CD14-positive monocyte (primary cell): ENCODE measurements at regions not wholly inside any gene's neighbourhood (a gene's known extent, or its start where the extent isn't known, plus 50 kb on each side); places are given as distances from the start of the nearest gene placed in this dataset.

ENCODE experiments used
- DNase-seq, 3 donors: peaks; one replicate each; pipeline ENCODE4 v3.0.0-alpha.2; 2011 to 2022
- H2AFZ ChIP-seq: 2 replicates; pipeline ENCODE4 v1.6.0; 2012; ENCODE audit warnings: mild to moderate bottlenecking, low read depth, low read length, inconsistent platforms; ENCODE audit not compliant: insufficient read depth, poor library complexity, severe bottlenecking
- H3K27ac ChIP-seq, 2 donors: 1 replicate in 1 of 2; 2 replicates in 1 of 2; pipeline ENCODE4 v1.5.1; 2012 to 2013; ENCODE audit warnings: low read length in 2 of 2, control low read depth in 1 of 2, inconsistent platforms in 1 of 2, low read depth in 1 of 2, mild to moderate bottlenecking in 1 of 2
- H3K27me3 ChIP-seq, 2 donors: one replicate each; pipeline versions ENCODE4 v1.6.0 to v1.6.1; 2011 to 2013; ENCODE audit warnings: low read length in 2 of 2; ENCODE audit not compliant: control insufficient read depth in 2 of 2, insufficient read depth in 2 of 2
- H3K36me3 ChIP-seq, 2 donors: replicated peaks in 1 of 2; 1 replicate in 1 of 2; 2 replicates in 1 of 2; pipeline versions ENCODE4 v1.5.1 to v1.6.1; 2012 to 2013; ENCODE audit warnings: low read length in 2 of 2, control low read depth in 1 of 2, inconsistent platforms in 1 of 2, mild to moderate bottlenecking in 1 of 2; ENCODE audit not compliant: insufficient read depth in 2 of 2, control insufficient read depth in 1 of 2
- H3K4me1 ChIP-seq, 2 donors: 1 replicate in 1 of 2; 2 replicates in 1 of 2; pipeline versions ENCODE4 v1.5.1 to v1.6.1; 2012 to 2013; ENCODE audit warnings: low read length in 2 of 2, control low read depth in 1 of 2, inconsistent platforms in 1 of 2, mild to moderate bottlenecking in 1 of 2, moderate library complexity in 1 of 2; ENCODE audit not compliant: insufficient read depth in 2 of 2, control insufficient read depth in 1 of 2
- H3K4me2 ChIP-seq: replicated peaks from 2 replicates; pipeline ENCODE3; 2012; ENCODE audit warnings: low read length, moderate library complexity, mild to moderate bottlenecking; ENCODE audit not compliant: poor library complexity, severe bottlenecking; ENCODE audit errors: extremely low read depth
- H3K4me3 ChIP-seq, 3 experiments: fragments of 200-600 bp in 1 of 3; sonication (generic) in 1 of 3; replicated peaks in 1 of 3; 1 replicate in 2 of 3; 2 replicates in 1 of 3; pipeline ENCODE4 v1.5.1; 2011 to 2013; ENCODE audit warnings: low read length in 3 of 3, mild to moderate bottlenecking in 3 of 3, control low read depth in 2 of 3, low read depth in 2 of 3, inconsistent platforms in 1 of 3, moderate library complexity in 1 of 3
- H3K79me2 ChIP-seq: 2 replicates; pipeline ENCODE4 v1.6.0; 2012; ENCODE audit warnings: mild to moderate bottlenecking, control low read depth, inconsistent platforms, low read length, moderate library complexity; ENCODE audit not compliant: insufficient read depth
- H3K9ac ChIP-seq: 2 replicates; pipeline ENCODE4 v1.6.0; 2017; ENCODE audit warnings: low read length, mild to moderate bottlenecking; ENCODE audit not compliant: insufficient read depth, poor library complexity, severe bottlenecking
- H3K9me3 ChIP-seq, 2 donors: replicated peaks in 1 of 2; 1 replicate in 1 of 2; 2 replicates in 1 of 2; pipeline versions ENCODE4 v1.5.1 to v1.6.1; 2012 to 2013; ENCODE audit warnings: low read length in 2 of 2, control low read depth in 1 of 2; ENCODE audit not compliant: control insufficient read depth in 1 of 2, insufficient read depth in 1 of 2
- H4K20me1 ChIP-seq: 2 replicates; pipeline ENCODE4 v1.6.0; 2012; ENCODE audit warnings: mild to moderate bottlenecking, low read length, control low read depth, moderate library complexity; ENCODE audit not compliant: insufficient read depth
- H3K27ac Mint-ChIP-seq, 7 donors: one replicate each; pipeline ENCODE4 v1.8.0; 2020; ENCODE audit warnings: mild to moderate bottlenecking in 7 of 7, mixed read lengths in 7 of 7, moderate library complexity in 6 of 7, inconsistent platforms in 2 of 7
- H3K27me3 Mint-ChIP-seq, 3 donors: one replicate each; pipeline ENCODE4 v1.8.0; 2021 to 2022; ENCODE audit warnings: low read depth in 3 of 3, mild to moderate bottlenecking in 3 of 3, mixed read lengths in 3 of 3, moderate library complexity in 3 of 3, inconsistent platforms in 1 of 3
- H3K36me3 Mint-ChIP-seq, 2 donors: one replicate each; pipeline ENCODE4 v1.8.0; 2020; ENCODE audit warnings: mixed read lengths in 2 of 2, inconsistent platforms in 1 of 2, mild to moderate bottlenecking in 1 of 2
- H3K4me1 Mint-ChIP-seq: one replicate; pipeline ENCODE4 v1.8.0; 2020; ENCODE audit warnings: mild to moderate bottlenecking, mixed read lengths
- H3K4me3 Mint-ChIP-seq, 2 donors: one replicate each; pipeline ENCODE4 v1.8.0; 2020; ENCODE audit warnings: mild to moderate bottlenecking in 2 of 2, mixed read lengths in 2 of 2, moderate library complexity in 1 of 2
- H3K9me3 Mint-ChIP-seq, 7 donors: one replicate each; pipeline ENCODE4 v1.8.0; 2020 to 2022; ENCODE audit warnings: mixed read lengths in 7 of 7, mild to moderate bottlenecking in 6 of 7, moderate library complexity in 6 of 7, inconsistent platforms in 2 of 7
- CTCF ChIP-seq: fragments of 200-600 bp; IDR thresholded peaks from one replicate; pipeline ENCODE4 v1.8.0; 2022; ENCODE audit warnings: antibody characterized with exemption, mild to moderate bottlenecking
- WGBS: methylation state at CpG from one replicate; pipeline ENCODE4 v1.1.5; 2013; ENCODE audit warnings: missing lambda C conversion rate; ENCODE audit not compliant: insufficient coverage; 5-methylcytosine and 5-hydroxymethylcytosine counted together
- intact Hi-C, 2 donors: fragments of 100-400 bp; cut with micrococcal nuclease; formaldehyde crosslinking; loops; one replicate each; pipeline versions ENCODE4 v1.15.0 to v1.15.1; 2023

- Mint-ChIP-seq H3K4me3 (no peak overlapping the region), H3K27ac (no peak overlapping the region), H3K4me1 (no peaks in the 10 kb centered on the region), H3K9me3 (no peaks in the 10 kb centered on the region), H3K27me3 (no peaks in the 10 kb centered on the region), H3K36me3 (no peaks in the 10 kb centered on the region)
- intact Hi-C loops: no loop called here
- Histone ChIP-seq H3K4me3 (no peak overlapping the region), H3K9ac (no peak overlapping the region), H4K20me1 (no peaks in the 10 kb centered on the region), H3K4me2 (no peak overlapping the region), H3K27me3 (no peaks in the 10 kb centered on the region), H3K79me2 (no peaks in the 10 kb centered on the region), H3K27ac (no peak overlapping the region), H3K36me3 (no peaks in the 10 kb centered on the region), H3K9me3 (no peaks in the 10 kb centered on the region), H3K4me1 (no peaks in the 10 kb centered on the region), H2AFZ (no peak overlapping the region)
- TF ChIP-seq CTCF: no peak
- no peak for DNase-seq
- WGBS: 94% methylated on average over 5 of the region's 8 CpGs
Measured at GRCh38 chr14:27863166-27863565, 903.4 kb upstream of the FOXG1 start.

- H3K9me3 ChIP-seq: peaks cover 0 to 3% of the 10 kb centered on the region in 2 donors
- Mint-ChIP-seq H3K4me1 (no peaks in the 10 kb centered on the region), H3K9me3 (peaks cover 0 to 5% (median 2%) of the 10 kb centered on the region in 7 donors)
Measured at GRCh38 chr14:27881063-27881462, 885.5 kb upstream of the FOXG1 start.

More at GRCh38 chr14:27881063-27881462, 885.5 kb upstream of the FOXG1 start:
- Mint-ChIP-seq H3K4me3 (no peak overlapping the region), H3K27me3 (no peaks in the 10 kb centered on the region), H3K36me3 (no peaks in the 10 kb centered on the region), H3K27ac (no peak overlapping the region)
- intact Hi-C loops: no loop called here
- Histone ChIP-seq H3K9ac (no peak overlapping the region), H3K79me2 (no peaks in the 10 kb centered on the region), H2AFZ (no peak overlapping the region), H3K4me2 (no peak overlapping the region), H3K27ac (no peak overlapping the region), H3K36me3 (no peaks in the 10 kb centered on the region), H3K4me3 (no peak overlapping the region), H4K20me1 (no peaks in the 10 kb centered on the region), H3K4me1 (no peaks in the 10 kb centered on the region), H3K27me3 (no peaks in the 10 kb centered on the region)
- DNase-seq: no peak
- no peak for TF ChIP-seq CTCF
